HEK293 (cell line): ENCODE measurements at regions not wholly inside any gene's neighbourhood (a gene's known extent, or its start where the extent isn't known, plus 50 kb on each side); places are given as distances from the start of the nearest gene placed in this dataset.

ENCODE experiments used
- CTCF ChIA-PET: fragments of 350-600 bp; formaldehyde crosslinking; extraction: SDS; loops from one replicate; lab custom pipeline; 2021; ENCODE audit warnings: antibody characterized with exemption; lab: Yijun Ruan, JAX
- POLR2A ChIA-PET: fragments of 300-600 bp; formaldehyde crosslinking; extraction: SDS; loops from one replicate; lab custom pipeline; 2020; ENCODE audit warnings: antibody characterized with exemption, inconsistent platforms; lab: Yijun Ruan, JAX
- H3K27ac ChIP-seq: fragments of 200-500 bp; sonication (Bioruptor generic); 2 replicates; pipeline ENCODE4 v1.5.1; 2014; ENCODE audit warnings: low read depth, low read length, control low read depth, inconsistent platforms; ENCODE audit errors: extremely low read depth
- H3K36me3 ChIP-seq, 2 experiments: fragments of 200-500 bp in 1 of 2; sonication (Bioruptor generic) in 1 of 2; 1 replicate in 1 of 2; 2 replicates in 1 of 2; pipeline ENCODE4 v1.5.1; 2014 to 2017; ENCODE audit warnings: inconsistent platforms in 2 of 2, low read length in 2 of 2; ENCODE audit not compliant: control insufficient read depth in 2 of 2, insufficient read depth in 1 of 2
- H3K4me1 ChIP-seq: fragments of 200-500 bp; sonication (Bioruptor generic); 2 replicates; pipeline ENCODE4 v1.5.1; 2014; ENCODE audit warnings: mild to moderate bottlenecking, low read length, inconsistent platforms; ENCODE audit not compliant: control insufficient read depth, insufficient read depth
- H3K4me3 ChIP-seq: 2 replicates; pipeline ENCODE4 v1.5.1; 2011; ENCODE audit warnings: low read depth, mild to moderate bottlenecking, control low read depth, low read length, moderate library complexity
- H3K9me3 ChIP-seq: fragments of 200-500 bp; sonication (Bioruptor generic); 2 replicates; pipeline ENCODE4 v1.5.1; 2014; ENCODE audit warnings: low read depth, low read length, inconsistent platforms; ENCODE audit not compliant: control insufficient read depth, insufficient read depth
- BCL11B ChIP-seq: fragments of 450-650 bp; formaldehyde crosslinking; IDR thresholded peaks from 2 replicates; pipeline ENCODE4 v1.5.1; 2016; ENCODE audit warnings: low read depth, missing biosample characterization, missing genetic modification characterization
- FEZF1 ChIP-seq: fragments of 450-650 bp; formaldehyde crosslinking; IDR thresholded peaks from 2 replicates; pipeline ENCODE4 v1.5.1; 2016; ENCODE audit warnings: missing biosample characterization, missing genetic modification characterization
- HOXA7 ChIP-seq: sonication (generic); formaldehyde crosslinking; IDR thresholded peaks from 2 replicates; pipeline ENCODE4 v1.8.1; 2022; ENCODE audit warnings: missing genetic modification reagents, borderline replicate concordance
- KLF9 ChIP-seq: fragments of 450-650 bp; formaldehyde crosslinking; IDR thresholded peaks from 2 replicates; pipeline ENCODE4 v1.5.1; 2016; ENCODE audit warnings: missing biosample characterization, missing genetic modification characterization, low read depth
- MEIS1 ChIP-seq: sonication (generic); formaldehyde crosslinking; IDR thresholded peaks from 2 replicates; pipeline ENCODE4 v1.8.1; 2022; ENCODE audit warnings: missing genetic modification reagents, mild to moderate bottlenecking, borderline replicate concordance
- MYNN ChIP-seq: fragments of 450-650 bp; formaldehyde crosslinking; IDR thresholded peaks from 2 replicates; pipeline ENCODE4 v1.5.1; 2016; ENCODE audit warnings: missing biosample characterization, missing genetic modification characterization, borderline replicate concordance
- YY1 ChIP-seq: fragments of 450-650 bp; formaldehyde crosslinking; IDR thresholded peaks from 2 replicates; pipeline ENCODE4 v1.5.1; 2018; ENCODE audit warnings: missing biosample characterization, missing genetic modification characterization
- ZBTB48 ChIP-seq: fragments of 450-650 bp; formaldehyde crosslinking; IDR thresholded peaks from 2 replicates; pipeline ENCODE4 v1.5.1; 2016; ENCODE audit warnings: missing biosample characterization, missing genetic modification characterization
- ZBTB7A ChIP-seq: fragments of 450-650 bp; formaldehyde crosslinking; IDR thresholded peaks from 2 replicates; pipeline ENCODE4 v1.5.1; 2016; ENCODE audit warnings: low read depth, missing biosample characterization, missing genetic modification characterization
- ZBTB8A ChIP-seq: fragments of 450-650 bp; formaldehyde crosslinking; IDR thresholded peaks from 2 replicates; pipeline ENCODE4 v1.5.1; 2016; ENCODE audit warnings: missing biosample characterization, missing genetic modification characterization
- ZFP3 ChIP-seq: fragments of 450-650 bp; formaldehyde crosslinking; IDR thresholded peaks from 2 replicates; pipeline ENCODE4 v1.5.1; 2016; ENCODE audit warnings: low read depth, missing biosample characterization, missing genetic modification characterization
- ZFP69B ChIP-seq: fragments of 450-650 bp; formaldehyde crosslinking; IDR thresholded peaks from 2 replicates; pipeline ENCODE4 v1.5.1; 2016; ENCODE audit warnings: missing biosample characterization, missing genetic modification characterization
- ZIC2 ChIP-seq: fragments of 450-650 bp; formaldehyde crosslinking; IDR thresholded peaks from 2 replicates; pipeline ENCODE4 v1.5.1; 2016; ENCODE audit warnings: missing biosample characterization, missing genetic modification characterization
- ZNF274 ChIP-seq, 2 experiments: fragments of 200-500 bp in 1 of 2; fragments of 450-650 bp in 1 of 2; sonication (Bioruptor generic) in 1 of 2; formaldehyde crosslinking in 1 of 2; IDR thresholded peaks; 2 replicates each; pipeline versions ENCODE4 v1.5.1 to v1.6.1; 2014 to 2016; ENCODE audit warnings: borderline replicate concordance in 1 of 2, inconsistent platforms in 1 of 2, low read length in 1 of 2, missing biosample characterization in 1 of 2, missing genetic modification characterization in 1 of 2
- ZNF311 ChIP-seq: fragments of 450-650 bp; formaldehyde crosslinking; IDR thresholded peaks from 2 replicates; pipeline ENCODE4 v1.5.1; 2017; ENCODE audit warnings: missing biosample characterization, missing genetic modification characterization, borderline replicate concordance
- ZNF324 ChIP-seq: fragments of 450-650 bp; formaldehyde crosslinking; IDR thresholded peaks from 2 replicates; pipeline ENCODE4 v1.5.1; 2016; ENCODE audit warnings: missing biosample characterization, missing genetic modification characterization
- ZNF350 ChIP-seq: fragments of 450-650 bp; formaldehyde crosslinking; IDR thresholded peaks from 2 replicates; pipeline ENCODE4 v1.5.0; 2017; ENCODE audit warnings: missing biosample characterization, mild to moderate bottlenecking, missing genetic modification characterization
- ZNF391 ChIP-seq: fragments of 450-650 bp; formaldehyde crosslinking; IDR thresholded peaks from 2 replicates; pipeline ENCODE4 v1.5.1; 2016; ENCODE audit warnings: low read depth, missing biosample characterization, missing genetic modification characterization, borderline replicate concordance
- ZNF558 ChIP-seq: fragments of 450-650 bp; formaldehyde crosslinking; IDR thresholded peaks from 2 replicates; pipeline ENCODE4 v1.5.1; 2016; ENCODE audit warnings: missing biosample characterization, missing genetic modification characterization
- ZNF560 ChIP-seq: fragments of 450-650 bp; formaldehyde crosslinking; IDR thresholded peaks from 2 replicates; pipeline ENCODE4 v1.5.1; 2017; ENCODE audit warnings: missing biosample characterization, missing genetic modification characterization, borderline replicate concordance
- ZNF701 ChIP-seq: fragments of 450-650 bp; formaldehyde crosslinking; IDR thresholded peaks from 2 replicates; pipeline ENCODE4 v1.5.1; 2016; ENCODE audit warnings: missing biosample characterization, missing genetic modification characterization
- ZNF747 ChIP-seq: fragments of 450-650 bp; formaldehyde crosslinking; IDR thresholded peaks from 2 replicates; pipeline ENCODE4 v1.5.1; 2016; ENCODE audit warnings: missing biosample characterization, missing genetic modification characterization
- ZNF791 ChIP-seq: fragments of 450-650 bp; formaldehyde crosslinking; IDR thresholded peaks from 2 replicates; pipeline ENCODE4 v1.5.1; 2016; ENCODE audit warnings: missing biosample characterization, missing genetic modification characterization
- TF ChIP-seq, protein P1 (sequence below): fragments of 450-650 bp; formaldehyde crosslinking; IDR thresholded peaks from 2 replicates; pipeline ENCODE4 v1.5.1; 2016; ENCODE audit warnings: missing biosample characterization, missing genetic modification characterization
- TF ChIP-seq, protein P2 (sequence below): fragments of 450-650 bp; formaldehyde crosslinking; conservative IDR thresholded peaks from 2 replicates; pipeline ENCODE4 v1.5.1; 2016; ENCODE audit warnings: low read depth, missing biosample characterization, missing genetic modification characterization
- TF ChIP-seq, protein P3 (sequence below): fragments of 450-650 bp; formaldehyde crosslinking; IDR thresholded peaks from 2 replicates; pipeline ENCODE4 v1.5.1; 2016; ENCODE audit warnings: missing biosample characterization, missing genetic modification characterization

DNA sequence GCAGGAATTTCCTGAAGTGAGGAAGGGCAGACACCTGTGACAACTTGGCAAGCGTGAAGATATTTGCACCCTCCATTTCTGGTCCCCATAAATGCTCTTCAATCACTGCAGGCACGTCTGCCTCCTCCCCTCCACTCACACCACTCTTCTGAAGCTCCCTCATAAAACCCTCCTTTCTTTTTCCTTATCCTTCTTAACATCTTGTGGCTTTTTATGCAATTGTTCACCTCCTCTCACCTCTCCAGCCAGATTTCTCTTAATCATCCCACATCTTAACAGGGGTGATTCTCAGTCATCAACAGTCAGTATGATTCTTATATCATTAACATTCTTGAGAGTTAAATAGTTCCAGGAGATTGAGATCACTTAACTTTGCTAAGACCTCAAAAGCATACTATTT is 277.4 kb downstream of the SPRY1 start (continued):
- TF ChIP-seq ZNF350 (tag by site-specific recombination) (no peak), ZBTB8A (tag by site-specific recombination) (no peak), ZFP3 (no peak), MEIS1 (CRISPR knock-in tag) (no peak), ZNF560 (tag by site-specific recombination) (no peak), ZBTB7A (no peak), ZNF274 (IDR thresholded peaks at IDR 0.05; ENCODE audit: low read length) (no peak), ZNF274 (tag by site-specific recombination; IDR thresholded peaks at IDR 0.05; ENCODE audit: borderline replicate concordance) (no peak), ZFP69B (tag by site-specific recombination) (no peak), ZBTB48 (tag by site-specific recombination) (no peak)
- TF ChIP-seq, protein P1, sequence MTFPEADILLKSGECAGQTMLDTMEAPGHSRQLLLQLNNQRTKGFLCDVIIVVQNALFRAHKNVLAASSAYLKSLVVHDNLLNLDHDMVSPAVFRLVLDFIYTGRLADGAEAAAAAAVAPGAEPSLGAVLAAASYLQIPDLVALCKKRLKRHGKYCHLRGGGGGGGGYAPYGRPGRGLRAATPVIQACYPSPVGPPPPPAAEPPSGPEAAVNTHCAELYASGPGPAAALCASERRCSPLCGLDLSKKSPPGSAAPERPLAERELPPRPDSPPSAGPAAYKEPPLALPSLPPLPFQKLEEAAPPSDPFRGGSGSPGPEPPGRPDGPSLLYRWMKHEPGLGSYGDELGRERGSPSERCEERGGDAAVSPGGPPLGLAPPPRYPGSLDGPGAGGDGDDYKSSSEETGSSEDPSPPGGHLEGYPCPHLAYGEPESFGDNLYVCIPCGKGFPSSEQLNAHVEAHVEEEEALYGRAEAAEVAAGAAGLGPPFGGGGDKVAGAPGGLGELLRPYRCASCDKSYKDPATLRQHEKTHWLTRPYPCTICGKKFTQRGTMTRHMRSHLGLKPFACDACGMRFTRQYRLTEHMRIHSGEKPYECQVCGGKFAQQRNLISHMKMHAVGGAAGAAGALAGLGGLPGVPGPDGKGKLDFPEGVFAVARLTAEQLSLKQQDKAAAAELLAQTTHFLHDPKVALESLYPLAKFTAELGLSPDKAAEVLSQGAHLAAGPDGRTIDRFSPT: no peak
- TF ChIP-seq, protein P2, sequence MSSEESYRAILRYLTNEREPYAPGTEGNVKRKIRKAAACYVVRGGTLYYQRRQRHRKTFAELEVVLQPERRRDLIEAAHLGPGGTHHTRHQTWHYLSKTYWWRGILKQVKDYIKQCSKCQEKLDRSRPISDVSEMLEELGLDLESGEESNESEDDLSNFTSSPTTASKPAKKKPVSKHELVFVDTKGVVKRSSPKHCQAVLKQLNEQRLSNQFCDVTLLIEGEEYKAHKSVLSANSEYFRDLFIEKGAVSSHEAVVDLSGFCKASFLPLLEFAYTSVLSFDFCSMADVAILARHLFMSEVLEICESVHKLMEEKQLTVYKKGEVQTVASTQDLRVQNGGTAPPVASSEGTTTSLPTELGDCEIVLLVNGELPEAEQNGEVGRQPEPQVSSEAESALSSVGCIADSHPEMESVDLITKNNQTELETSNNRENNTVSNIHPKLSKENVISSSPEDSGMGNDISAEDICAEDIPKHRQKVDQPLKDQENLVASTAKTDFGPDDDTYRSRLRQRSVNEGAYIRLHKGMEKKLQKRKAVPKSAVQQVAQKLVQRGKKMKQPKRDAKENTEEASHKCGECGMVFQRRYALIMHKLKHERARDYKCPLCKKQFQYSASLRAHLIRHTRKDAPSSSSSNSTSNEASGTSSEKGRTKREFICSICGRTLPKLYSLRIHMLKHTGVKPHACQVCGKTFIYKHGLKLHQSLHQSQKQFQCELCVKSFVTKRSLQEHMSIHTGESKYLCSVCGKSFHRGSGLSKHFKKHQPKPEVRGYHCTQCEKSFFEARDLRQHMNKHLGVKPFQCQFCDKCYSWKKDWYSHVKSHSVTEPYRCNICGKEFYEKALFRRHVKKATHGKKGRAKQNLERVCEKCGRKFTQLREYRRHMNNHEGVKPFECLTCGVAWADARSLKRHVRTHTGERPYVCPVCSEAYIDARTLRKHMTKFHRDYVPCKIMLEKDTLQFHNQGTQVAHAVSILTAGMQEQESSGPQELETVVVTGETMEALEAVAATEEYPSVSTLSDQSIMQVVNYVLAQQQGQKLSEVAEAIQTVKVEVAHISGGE: no peak

DNA sequence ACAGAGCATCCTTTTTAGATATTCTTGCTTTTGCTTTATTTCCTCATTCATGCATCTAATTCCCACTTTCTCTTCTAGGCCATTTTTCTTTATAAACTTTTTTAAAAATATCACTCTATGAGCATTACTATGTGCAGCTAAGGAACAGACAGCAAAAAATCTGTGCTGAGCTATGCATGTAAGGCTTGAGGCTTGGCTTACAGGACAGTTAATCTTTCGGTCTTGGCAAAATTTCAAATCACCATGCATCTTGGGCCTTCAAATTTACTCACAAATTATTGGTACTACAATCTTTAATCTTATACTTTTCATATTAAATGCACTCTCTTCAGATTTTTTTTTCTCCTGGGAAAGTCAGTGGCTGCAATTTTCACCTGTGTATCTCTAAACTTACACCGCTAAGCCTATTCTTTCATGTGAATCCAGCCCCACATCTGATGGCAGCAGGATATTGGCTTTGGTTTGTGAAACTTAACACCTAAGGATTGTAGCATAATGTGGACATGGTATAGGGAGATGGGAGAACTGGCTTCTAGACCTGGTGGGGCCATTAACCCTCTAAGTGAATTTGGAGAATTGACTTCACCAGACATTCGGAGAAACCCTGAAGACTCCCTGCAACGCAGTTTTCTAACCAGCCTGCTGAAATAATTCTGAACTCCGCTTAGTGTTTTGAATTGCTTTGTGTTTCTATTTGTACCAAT is 278.3 kb downstream of the SPRY1 start:
- ChIA-PET CTCF (no interaction called here), POLR2A (no interaction called here)
- no peak overlapping the region for H3K4me3 ChIP-seq
- H3K9me3 ChIP-seq: no peaks in the 10 kb centered on the region
- no peak overlapping the region for H3K27ac ChIP-seq
- H3K4me1 ChIP-seq: 0 out of 2 replicates have a peak, but pooled peaks cover 2% of the 10 kb centered on the region
- H3K36me3 ChIP-seq: no peaks in the 10 kb centered on the region
- no peak for TF ChIP-seq ZNF747 (tag by site-specific recombination)
- no peak for TF ChIP-seq ZIC2 (tag by site-specific recombination)
- no peak for TF ChIP-seq ZNF791 (tag by site-specific recombination)
- no peak for TF ChIP-seq ZNF311 (tag by site-specific recombination)
- TF ChIP-seq MEIS1 (CRISPR knock-in tag): no peak
- no peak for TF ChIP-seq FEZF1
- no peak for TF ChIP-seq YY1
- TF ChIP-seq HOXA7 (CRISPR knock-in tag): no peak
- no peak for TF ChIP-seq ZNF558 (tag by site-specific recombination)
- TF ChIP-seq, protein P1: no peak
- no peak for TF ChIP-seq ZNF391 (tag by site-specific recombination)
- TF ChIP-seq ZNF350 (tag by site-specific recombination): no peak
- no peak for TF ChIP-seq BCL11B (tag by site-specific recombination)
- TF ChIP-seq, protein P3, sequence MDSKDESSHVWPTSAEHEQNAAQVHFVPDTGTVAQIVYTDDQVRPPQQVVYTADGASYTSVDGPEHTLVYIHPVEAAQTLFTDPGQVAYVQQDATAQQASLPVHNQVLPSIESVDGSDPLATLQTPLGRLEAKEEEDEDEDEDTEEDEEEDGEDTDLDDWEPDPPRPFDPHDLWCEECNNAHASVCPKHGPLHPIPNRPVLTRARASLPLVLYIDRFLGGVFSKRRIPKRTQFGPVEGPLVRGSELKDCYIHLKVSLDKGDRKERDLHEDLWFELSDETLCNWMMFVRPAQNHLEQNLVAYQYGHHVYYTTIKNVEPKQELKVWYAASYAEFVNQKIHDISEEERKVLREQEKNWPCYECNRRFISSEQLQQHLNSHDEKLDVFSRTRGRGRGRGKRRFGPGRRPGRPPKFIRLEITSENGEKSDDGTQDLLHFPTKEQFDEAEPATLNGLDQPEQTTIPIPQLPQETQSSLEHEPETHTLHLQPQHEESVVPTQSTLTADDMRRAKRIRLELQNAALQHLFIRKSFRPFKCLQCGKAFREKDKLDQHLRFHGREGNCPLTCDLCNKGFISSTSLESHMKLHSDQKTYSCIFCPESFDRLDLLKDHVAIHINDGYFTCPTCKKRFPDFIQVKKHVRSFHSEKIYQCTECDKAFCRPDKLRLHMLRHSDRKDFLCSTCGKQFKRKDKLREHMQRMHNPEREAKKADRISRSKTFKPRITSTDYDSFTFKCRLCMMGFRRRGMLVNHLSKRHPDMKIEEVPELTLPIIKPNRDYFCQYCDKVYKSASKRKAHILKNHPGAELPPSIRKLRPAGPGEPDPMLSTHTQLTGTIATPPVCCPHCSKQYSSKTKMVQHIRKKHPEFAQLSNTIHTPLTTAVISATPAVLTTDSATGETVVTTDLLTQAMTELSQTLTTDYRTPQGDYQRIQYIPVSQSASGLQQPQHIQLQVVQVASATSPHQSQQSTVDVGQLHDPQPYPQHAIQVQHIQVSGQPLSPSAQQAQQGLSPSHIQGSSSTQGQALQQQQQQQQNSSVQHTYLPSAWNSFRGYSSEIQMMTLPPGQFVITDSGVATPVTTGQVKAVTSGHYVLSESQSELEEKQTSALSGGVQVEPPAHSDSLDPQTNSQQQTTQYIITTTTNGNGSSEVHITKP (tag by site-specific recombination): no peak
- TF ChIP-seq ZNF701 (tag by site-specific recombination): no peak
- TF ChIP-seq KLF9 (tag by site-specific recombination): no peak
- TF ChIP-seq ZNF324 (tag by site-specific recombination): no peak
- no peak for TF ChIP-seq MYNN (tag by site-specific recombination)
